GM18873 (cell line): ENCODE measurements at regions not wholly inside any gene's neighbourhood (a gene's known extent, or its start where the extent isn't known, plus 50 kb on each side); places are given as distances from the start of the nearest gene placed in this dataset.

ENCODE experiments used
- ATAC-seq: cut with Tn5 transposase; IDR thresholded peaks from one replicate; pipeline ENCODE4 v1.9.1; 2021; ENCODE audit warnings: mild to moderate bottlenecking, moderate library complexity, moderate number of reproducible peaks; ENCODE audit not compliant: unreplicated experiment, low FRiP score

DNA sequence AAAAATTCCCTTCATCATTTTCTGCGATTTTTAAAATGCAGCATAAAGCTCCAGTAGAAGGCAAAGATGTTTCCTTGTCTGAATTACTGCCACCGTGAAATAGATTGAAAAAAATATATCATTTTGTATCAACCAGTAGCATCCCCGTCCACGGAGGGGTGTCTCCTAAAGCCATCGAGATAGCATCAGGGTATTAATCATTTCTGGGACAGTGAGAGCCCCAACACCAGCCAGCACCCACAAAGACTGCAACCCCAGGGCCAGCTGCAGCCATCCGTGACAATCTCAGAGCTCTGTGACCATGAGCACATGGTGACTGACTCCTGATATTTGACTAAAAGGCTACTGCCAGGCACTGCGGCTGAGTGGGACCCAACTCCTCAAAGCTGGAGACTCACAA, 64.1 kb upstream of the SIX3 start:
- no peak for ATAC-seq

DNA sequence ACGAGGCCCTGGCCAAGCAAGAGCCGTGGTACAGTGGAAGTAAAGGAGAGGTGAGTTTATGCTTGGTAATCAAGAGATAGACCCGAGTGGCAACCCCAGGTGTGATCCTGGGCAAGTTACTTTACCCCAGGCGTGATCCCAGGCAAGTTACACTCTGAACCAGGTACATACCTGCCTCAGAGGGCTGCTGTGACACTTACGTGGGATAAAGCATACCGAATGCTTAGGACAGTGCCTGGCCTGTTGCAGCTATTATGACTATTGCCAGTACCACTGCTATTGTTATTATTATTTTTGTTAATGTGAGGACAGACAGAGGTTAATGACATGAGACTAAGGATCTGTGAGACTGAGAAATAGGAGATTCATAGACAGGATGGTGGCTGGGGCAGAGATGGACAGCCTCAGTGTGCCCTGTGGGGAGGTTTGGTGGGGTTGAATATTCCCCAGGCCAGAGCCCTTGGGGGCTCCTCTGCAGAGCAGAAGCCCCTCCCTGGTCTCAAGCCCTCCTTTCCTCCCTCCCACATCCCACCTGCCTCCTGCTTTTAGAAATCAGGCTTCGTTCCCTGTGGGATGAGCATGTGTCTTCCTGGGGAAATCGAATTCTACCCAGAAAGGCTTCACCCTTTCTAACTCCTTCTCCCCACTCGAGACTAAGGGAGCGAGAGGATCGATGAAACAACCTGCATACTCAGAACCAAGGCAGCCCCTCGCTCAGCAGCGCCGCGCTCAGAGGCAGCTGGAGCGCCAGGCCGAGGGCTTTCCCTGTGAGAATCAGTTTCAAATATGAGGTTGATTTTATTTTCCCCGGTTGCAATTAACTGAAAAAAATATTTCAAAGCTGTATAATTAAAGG, 62.0 kb upstream of the SIX3 start:
- no peak for ATAC-seq

- no peak for ATAC-seq
Observed at GRCh38 chr2:44880125-44880483, 61.4 kb upstream of the SIX3 start.

- ATAC-seq, result no peak
Observed at GRCh38 chr2:44881856-44882255, 59.6 kb upstream of the SIX3 start.

- no peak for ATAC-seq
Observed at GRCh38 chr2:44883356-44883755, 58.1 kb upstream of the SIX3 start.

DNA sequence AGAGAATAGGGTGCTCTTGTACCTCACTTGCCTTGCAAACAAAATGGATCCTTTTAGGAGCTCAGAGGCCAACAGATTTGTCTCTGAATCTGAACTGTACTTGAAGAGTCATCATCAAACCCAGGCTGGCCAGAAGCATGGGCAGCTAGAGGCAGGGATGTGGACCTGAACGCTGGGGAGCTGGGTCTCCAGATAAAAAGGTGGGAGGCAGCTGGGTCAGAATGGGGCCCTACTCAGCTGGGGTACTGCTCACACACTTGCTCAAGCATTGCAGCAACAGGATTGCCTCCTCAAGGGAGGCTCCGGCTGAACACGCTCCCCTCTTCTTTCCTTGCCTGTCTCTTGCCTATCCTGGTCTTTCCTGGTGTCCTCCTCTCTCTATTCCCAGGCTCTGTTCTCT, 57.3 kb upstream of the SIX3 start:
- no peak for ATAC-seq

DNA sequence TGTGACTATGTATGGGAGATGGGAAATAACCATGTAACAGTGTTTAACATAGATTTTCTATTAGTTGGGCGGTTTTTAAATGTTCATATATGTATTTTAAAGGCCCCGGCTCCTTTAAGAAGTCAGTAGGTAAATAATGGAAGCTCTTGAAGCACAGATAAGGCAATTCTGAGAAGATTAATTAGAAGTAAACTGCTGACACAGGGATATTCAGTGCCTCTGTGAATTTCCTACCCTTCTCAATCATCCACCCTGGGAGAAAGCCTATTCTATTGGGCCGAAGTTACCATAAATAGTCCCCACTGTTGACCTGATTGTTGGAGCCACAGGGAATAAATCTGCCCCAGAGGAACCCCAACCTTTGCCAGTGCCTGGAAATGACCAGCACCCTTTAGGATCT, 56.8 kb upstream of the SIX3 start:
- ATAC-seq, result no peak

DNA sequence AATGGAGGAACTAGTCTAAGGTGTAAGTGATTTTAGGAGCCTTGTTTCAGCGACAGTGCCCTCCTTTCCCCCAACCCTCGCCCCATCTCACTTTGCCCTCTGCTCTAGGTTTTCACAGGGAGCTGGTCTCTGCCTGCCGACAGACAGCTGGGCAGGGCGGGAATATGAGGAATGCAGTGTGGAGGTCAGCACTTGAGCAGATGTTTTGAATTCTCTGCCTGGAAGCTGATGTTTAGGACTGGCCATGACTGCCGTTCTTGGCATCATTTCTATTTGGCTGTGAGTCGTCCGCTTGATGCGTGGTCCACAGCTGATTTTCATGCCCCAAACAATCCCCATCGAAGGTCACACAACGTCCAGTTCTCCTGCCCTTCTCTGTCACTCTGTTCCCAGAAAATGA, 55.1 kb upstream of the SIX3 start:
- no peak for ATAC-seq

DNA sequence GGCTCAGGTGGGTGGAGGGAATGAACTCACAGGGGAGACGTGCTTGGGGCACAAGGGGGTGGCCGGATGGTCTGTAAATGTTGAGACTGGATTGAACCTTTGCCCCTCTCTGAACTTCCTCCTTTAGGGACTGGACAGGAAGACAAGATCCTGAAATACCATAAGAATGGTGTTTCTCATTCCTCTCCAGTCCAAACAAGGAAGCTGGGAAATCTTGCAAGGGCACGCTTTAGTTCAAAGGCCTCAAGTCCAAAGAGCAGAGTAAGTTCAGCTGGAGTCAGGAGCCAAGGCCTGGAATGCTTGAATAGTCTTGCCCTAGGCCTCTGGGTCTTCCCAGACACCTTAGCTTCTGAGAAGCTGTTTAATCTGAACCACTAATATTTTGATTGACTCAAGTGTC, 52.4 kb upstream of the SIX3 start:
- ATAC-seq, result no peak
